Stimulated activated CD4-positive, alpha-beta T cell treated with anti-CD3 and anti-CD28 coated beads, Interleukin-15, amount 100 ng/mL, for 1 hour (primary cell): ENCODE measurements at regions not wholly inside any gene's neighbourhood (a gene's known extent, or its start where the extent isn't known, plus 50 kb on each side); places are given as distances from the start of the nearest gene placed in this dataset.
"Not testable (repeated sequence)": the region's sequence is repeated elsewhere in the genome, so short reads cannot be mapped to it uniquely, and the experiment has no call there.

Source experiments
- DNase-seq, 2 donors: peaks; one replicate each; pipeline ENCODE4 v3.0.0-alpha.2; 2020; ENCODE audit warnings: low read depth in 1 of 2, low spot score in 1 of 2

DNA sequence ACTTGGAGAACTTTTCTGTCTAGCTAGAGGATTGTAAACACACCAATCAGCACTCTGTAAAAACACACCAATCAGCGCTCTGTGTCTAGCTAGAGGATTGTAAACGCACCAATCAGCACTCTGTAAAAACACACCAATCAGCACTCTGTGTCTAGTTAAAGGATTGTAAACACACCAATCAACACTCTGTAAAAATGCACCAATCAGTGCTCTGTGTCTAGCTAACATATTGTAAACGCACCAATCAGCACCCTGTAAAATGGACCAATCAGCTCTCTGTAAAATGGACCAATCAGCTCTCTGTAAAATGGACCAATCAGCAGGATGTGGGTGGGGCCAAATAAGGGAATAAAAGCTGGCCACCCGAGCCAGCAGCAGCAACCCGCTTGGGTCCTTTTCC is 91.1 kb upstream of the KRAS start:
- DNase-seq: not testable (repeated sequence)

DNA sequence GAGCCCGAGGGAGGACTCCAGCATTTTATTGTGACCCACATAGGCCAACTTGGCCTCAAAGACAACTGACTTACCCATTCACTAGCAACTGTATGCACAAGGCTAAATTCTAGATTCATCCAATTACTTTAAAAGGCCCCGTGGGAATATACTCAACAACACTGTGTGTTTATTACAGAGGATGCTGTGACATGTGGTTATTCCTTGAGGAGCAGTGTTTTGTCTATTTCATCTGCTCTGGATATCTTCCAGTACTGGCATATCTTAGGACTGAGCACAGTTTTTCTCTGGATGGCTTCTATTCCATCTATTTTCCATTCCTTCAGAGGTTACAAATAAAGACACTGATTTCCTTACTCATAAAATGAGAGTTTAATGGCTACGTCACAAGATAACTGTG is 87.2 kb upstream of the KRAS start:
- no peak for DNase-seq

DNA sequence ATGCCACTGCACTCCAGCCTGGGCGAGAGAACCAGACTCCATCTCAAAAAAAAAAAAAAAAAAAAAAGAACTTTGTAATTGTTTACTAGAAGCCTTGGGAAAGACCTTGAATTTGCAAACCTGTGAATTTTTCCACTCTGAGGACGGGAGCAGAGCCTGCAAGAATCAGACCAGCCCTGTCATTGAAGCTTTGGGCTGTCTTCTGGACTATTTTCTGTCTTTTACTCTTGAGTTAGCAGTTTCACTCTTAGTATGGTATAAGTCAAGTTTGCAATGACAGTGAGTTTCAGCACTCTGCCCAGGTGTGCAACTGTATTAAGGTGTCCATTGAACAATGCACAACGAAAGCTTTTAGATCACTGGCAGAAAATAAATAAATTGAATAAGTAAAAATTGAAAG is 81.4 kb upstream of the KRAS start:
- no peak for DNase-seq

DNA sequence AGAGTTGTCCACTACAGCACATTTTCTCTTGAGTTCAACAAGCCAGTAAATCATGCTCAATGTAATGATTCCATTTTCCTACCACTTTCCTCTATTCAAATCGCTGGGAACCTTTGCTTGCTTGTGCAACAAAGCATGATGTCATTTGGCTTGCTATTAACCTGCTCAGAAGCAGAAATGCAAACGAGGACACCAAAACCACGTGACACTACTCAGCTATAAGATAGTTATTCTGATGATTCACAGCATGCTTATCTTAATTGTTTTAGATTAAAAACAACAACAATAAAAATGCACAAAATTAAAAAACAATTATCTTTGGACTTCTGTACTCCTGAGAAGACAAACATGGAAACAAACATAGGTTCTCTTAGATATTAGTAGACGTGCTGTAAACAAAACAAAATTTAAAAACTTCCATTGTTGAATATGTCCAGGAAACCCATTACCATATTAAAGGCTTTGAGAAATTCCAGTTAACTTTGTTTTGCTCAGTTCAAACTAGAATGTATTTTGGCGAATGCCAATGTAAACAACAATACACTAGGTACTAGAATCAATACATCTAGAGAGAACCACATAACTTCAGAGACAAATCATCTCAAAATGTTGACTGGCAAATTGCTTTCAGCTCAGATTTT is 77.5 kb upstream of the KRAS start:
- DNase-seq: no peak

DNA sequence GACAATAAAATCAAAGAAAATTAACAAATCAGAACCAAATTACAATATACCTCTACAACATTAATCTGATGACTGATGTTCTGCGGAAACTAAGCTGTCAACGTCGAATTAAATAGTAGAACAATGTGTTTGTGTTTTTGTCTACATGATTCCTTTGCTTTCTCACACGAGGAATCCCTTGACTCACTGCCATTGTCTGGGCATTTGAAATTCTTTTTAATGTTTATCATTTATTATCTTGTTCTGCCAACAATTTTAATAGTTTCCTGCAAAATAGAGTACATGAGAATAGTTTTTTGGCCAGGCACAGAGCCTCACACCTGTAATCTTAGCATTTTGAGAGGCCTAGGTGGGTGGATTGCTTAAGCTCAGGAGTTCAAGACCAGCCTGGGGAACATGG is 76.6 kb upstream of the KRAS start:
- no peak for DNase-seq

DNA sequence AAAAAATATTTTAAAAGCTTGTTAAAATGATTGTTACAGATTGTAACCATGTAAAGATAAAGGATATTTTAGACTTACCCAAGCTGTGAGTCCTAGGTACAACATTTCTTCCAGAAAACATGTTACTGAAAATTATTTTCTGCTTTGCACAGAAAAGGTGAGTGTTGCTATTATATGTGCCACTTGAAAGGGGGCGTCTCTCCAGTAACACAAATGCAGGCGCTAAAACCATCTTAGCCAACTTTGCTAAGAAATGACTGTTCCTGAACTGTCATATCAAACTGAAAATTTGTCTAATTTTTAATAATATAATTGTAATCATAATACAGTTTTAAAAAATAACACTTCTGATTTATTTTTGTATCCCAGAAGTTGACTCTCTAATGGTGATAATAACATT is 75.6 kb upstream of the KRAS start:
- DNase-seq: no peak

DNA sequence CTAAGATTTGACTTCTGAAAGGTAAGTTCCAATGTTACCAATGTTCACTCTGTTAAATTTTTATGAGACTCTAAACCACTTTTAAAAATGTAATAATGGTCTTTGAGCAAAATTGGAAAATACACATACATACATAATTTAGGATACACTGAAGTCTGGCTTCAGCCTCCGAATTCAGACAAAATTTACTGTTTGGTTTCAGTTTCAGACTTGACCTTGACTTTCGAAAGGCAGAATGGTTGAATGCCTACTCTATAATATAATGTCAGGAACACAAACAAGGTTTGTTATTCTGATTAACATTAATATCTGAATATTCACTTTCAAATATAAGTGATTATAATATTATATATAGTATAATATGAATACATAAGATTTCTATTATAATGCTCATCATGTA is 74.1 kb upstream of the KRAS start:
- no peak for DNase-seq

DNA sequence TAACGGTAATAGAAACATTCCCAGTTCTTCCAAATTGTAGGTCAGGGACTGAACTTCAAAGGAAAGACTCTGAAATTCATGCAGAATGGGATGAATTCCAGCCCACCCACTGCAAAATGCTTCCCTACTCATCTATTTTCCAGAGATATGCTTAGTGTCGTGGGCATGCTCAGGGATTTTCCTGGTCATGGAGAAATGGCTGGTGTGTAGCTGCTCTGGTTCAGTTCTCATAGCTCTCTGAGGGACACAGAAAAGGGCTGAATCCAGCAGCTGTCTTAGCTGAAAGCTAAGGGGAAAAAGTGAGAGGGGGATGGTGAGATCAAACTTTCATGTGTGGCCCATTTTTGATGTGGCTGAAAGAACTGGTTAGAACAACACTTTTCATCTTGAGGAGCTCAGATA is 72.9 kb upstream of the KRAS start:
- DNase-seq: no peak

DNA sequence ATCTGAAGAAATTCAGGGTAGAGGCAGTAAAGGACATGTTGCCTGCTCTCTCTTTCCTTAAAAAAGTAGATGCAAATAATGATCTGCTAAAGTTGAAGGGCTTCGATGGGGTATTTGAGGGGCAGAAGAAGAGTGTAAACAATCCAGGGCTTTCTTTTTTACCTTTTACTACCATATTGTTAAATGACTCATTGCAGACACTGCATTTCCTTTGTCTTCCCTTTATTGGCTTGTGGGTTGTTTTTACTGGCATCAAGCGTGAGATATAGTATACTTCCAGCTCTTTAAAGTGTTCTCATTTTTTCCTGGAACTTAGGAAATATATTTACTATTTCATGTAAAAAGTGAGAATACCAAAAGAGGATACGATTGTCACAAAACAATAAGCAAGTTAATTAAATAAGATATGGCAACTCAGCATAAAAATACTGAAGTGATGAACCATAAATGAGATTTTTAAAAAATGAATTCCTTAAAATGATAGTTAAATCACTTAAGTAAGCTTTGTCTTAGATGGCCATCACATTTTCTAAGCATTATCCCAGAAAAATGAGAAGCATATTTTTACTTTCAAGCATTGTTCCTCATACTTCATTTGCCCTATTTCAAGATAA is 72.3 kb upstream of the KRAS start:
- DNase-seq: no peak

DNA sequence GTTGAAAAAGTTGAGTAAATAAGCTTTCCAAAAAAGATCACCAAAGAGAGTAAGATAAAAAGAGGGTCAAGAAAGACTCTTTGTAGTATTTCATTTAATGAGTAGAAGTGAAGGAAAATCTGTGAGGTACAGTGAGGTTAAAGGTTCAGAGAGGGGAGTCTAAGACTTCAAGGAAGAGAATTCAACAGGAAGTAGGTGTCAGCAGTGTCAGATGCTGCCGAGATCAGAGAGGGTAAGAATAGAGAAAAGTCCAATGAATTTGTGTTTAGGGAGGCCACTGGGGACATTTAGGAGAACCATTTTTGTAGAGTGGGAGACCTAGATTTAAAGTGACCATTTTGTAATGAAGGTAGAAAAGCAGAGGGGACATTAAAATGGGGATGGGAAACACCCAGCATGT is 71.6 kb upstream of the KRAS start:
- no peak for DNase-seq

DNA sequence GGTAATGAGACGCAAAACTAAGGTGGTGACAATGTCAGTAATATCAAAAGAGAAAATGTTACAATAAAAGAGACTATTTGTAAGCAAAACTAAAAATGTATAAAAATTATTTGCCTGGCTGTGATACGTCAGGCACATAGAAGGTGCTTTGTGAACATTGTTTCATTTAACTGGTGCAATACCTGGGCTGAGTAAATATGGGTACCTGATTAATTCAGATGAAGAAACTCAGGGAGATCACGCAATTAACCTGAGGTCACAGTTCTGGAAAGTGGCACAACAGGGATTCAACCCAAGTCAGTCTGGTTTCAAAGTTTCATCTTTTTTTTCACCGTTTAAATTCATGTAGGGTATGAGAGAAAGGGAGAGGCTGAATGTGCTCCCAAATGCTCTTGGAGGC is 71.0 kb upstream of the KRAS start:
- DNase-seq: no peak

DNA sequence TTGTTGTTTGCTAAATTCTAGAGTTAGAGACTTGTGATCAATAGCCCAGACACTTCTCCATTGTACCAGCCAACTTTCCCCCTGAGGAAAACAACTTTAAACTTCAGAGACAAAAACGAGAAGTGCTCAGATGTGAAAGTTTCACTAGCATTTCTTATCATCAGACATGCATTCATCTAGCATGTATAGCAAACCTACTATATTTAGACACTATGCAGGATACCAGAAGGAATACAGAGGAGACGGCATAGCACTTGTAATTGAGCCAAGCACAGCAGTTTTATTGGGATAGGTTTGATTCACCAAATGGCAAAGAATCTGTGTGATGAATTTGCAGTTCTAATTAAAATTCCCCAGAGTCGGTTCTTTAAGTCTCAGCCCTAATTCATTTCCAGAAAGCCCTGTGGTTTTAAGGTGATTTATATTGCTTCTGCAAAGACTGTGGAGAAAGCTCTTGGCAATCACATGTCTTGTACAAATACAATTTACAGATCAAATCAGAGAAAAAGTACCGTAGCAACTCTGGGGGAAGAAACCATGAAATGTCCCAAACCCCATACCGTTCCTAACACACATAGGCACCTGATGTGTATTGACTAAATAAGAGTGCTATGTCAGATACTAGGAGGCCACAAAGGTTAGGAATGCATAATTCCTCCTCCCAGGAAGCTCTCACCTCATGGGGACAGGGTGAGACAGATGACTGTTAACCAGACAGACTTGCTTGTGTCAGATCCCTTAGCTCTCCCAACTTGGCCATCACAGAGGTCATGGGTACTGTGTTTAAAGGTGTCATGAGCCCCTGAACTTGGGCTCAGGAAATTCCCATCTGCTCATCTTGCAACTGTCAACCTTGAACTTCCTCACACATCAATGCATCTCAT is 69.6 kb upstream of the KRAS start:
- DNase-seq: no peak

DNA sequence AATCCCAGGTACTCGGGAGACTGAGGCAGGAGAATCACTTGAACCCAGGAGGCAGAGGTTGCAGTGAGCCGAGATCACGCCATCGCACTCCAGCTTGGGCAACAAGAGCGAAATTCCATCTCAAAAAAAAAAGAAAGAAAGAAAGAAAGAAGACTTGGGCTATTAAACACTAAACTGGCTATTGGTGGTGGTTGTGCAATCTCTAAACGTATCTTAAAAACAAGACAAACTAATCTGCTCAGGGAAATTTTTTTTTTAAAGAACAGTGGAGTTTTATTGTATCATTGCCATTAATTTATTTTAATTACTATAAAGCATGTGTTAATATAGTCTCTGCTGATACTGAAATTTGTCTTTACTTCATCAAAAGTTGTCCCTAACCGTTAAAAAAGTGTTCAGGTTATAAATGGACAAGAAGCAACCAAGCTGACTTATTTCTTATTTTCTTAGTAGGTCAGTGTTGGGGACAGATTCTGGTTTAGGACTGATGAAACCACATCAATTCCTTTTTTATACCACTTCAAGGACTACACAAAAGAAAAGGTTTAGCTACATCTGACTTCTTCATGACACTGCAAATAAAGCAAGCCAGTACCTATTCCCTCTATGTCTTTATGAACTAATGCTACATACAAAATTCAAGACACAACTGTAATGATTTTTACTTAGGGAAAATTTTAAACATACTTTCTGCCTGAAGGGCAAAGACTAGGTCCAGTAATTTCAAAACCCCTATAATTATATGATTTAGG is 68.7 kb upstream of the KRAS start:
- DNase-seq: no peak

DNA sequence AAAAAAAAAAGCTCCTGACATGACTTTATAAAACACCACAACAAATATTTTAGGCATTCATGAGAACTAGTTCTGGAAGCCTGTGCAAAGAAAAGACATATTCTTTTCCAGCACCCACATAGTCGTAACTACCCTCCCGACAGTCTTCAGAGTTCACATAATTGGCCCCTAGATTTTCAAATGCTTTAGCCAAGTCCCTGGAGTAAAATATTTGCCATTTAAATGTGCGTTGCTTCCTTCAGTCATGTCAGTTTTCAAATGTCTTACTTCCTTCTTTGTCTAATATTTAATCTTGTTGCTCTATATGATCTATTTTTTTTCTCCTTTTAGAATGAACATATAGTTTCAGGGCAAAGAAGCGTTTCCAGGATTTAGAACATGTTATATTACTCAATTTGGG is 66.8 kb upstream of the KRAS start:
- DNase-seq: no peak

DNA sequence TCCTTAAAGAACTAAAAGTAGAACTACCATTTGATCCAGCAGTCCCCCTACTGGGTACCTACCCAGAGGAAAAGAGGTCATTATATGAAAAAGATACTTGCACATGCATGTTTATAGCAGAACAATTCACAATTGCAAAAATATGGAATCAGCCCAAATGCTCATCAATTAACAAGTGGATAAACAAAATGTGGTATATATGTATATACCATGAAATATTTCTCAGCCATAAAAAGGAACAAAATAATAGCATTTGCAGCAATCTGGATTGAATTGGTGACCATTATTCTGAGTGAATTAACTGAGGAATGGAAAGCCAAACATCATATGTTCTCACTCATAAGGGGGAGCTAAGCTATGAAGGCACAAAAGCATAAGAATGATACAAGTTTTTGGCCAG is 64.7 kb upstream of the KRAS start:
- DNase-seq: no peak

DNA sequence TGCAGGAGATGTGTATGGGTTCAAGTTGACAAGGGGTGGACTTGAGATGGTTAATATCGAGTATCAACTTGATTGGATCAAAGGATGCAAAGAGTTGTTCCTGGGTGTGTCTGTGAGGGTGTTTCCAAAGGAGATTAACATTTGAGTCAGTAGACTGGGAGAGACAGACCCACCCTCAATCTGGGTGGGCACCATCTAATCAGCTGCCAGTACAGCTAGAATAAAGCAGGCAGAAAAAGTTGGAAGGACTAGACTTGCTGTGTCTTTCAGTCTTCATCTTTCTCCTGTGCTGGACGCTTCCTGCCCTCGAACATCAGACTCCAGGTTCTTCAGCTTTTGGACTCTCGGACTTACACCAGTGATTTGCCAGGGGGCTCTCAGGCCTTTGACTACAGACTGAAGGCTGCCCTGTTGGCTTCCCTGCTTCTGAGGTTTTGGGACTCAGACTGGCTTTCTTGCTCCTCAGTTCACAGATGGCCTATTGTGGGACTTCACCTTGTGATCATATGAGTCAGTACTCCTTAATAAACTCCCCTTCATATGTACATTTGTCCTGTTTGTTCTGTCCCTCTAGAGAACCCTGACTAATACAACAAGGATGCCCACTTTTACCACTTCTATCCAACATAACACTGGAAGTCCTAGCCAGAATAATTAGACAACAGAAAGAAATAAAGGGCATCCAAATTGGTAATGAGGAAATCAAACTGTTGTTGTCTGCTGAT is 62.7 kb upstream of the KRAS start:
- DNase-seq: not testable (repeated sequence)

DNA sequence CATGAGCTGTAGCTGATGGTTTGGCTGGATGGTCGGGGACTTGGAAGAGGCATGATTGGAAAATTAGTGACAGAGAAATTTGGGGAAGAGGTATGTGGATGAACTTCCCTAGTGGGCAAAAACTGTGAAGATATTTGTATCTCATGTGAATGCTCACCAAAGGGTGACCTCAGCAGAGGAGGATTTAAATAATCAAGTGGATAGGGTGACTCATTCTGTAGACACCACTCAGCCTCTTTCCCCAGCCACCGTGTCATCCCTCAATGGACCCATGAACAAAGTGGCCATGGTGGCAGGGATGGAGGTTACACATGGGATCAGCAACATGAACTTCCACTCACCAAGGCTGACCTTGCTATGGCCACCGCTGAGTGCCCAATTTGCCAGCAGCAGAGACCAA is 60.8 kb upstream of the KRAS start:
- DNase-seq: no peak

DNA sequence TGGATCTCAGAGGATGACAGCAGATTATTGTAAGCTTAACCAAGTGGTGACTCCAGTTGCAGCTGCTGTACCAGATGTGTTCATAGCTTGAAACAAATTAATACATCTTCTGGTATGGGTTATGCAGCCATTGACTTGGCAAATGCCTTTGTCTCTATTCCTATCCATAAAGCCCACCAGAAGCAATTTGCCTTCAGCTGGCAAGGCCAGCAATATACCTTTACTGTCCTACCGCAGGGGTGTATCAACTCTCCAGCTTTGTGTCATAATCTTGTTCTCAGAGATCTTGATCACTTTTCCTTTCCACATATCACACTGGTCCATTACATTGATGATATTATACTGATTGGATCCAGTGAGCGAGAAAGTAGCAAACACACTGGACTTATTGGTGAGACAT is 59.3 kb upstream of the KRAS start:
- DNase-seq: not testable (repeated sequence)

DNA sequence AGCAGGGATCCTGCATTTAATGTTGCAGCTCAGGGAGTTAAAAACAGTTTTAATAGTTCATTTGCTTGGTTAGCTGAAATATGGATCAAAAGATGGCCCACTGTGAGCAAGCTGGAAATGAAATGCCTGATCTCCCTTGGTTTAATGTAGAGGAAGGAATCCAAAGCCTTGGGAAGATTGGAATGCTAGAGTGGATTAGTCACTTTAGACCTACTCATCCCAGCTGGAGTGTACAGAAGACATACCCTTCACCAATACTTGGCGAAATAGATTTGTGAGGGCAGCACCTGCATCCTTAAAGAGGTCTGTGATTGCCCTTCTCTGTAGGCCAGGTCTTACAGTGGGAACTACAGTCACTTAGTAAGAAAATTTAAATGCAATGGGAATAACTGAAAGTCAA is 58.0 kb upstream of the KRAS start:
- DNase-seq: no peak

DNA sequence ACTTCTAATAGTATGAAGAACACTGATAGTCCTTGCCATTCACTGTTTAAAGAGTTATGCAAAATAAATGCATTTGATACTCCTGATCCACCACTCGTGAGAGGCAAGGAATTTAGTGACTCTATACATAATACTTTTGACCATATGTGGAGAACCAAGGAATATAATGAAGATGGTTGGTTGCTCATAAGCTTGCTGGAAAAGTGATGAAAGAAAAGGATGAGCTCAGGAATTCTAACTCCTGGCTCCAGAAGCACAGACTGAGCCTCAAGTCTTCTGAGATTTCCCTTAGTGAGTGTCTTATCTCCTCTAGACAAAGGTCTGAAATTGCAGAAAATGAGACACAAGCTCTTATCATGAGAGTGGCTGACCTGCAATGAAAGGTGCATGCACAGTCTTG is 57.1 kb upstream of the KRAS start:
- DNase-seq: no peak

DNA sequence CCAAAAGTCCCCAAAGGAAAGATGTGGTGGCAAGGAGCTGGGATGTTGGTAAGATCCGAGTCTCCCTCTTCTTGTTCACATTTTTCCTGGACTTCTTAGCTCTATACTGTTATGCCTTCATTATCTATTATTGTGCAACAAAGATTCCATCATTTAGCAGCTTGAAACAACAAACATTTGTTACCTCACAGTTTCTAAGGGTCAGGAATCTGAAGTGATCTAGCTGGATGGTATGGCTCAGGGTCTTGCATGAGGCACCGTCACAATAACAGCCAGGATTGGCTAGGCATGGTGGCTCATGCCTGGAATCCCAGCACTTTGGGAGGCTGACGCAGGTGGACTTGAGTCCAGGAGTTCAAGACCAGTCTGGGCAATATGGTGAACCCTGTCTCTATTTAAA is 51.1 kb upstream of the KRAS start:
- no peak for DNase-seq
